ENCODE measurements at regions not wholly inside any gene's neighbourhood (a gene's known extent, or its start where the extent isn't known, plus 50 kb on each side); places are given as distances from the start of the nearest gene placed in this dataset.
"Not testable (repeated sequence)": the region's sequence is repeated elsewhere in the genome, so short reads cannot be mapped to it uniquely, and the experiment has no call there.

DNA sequence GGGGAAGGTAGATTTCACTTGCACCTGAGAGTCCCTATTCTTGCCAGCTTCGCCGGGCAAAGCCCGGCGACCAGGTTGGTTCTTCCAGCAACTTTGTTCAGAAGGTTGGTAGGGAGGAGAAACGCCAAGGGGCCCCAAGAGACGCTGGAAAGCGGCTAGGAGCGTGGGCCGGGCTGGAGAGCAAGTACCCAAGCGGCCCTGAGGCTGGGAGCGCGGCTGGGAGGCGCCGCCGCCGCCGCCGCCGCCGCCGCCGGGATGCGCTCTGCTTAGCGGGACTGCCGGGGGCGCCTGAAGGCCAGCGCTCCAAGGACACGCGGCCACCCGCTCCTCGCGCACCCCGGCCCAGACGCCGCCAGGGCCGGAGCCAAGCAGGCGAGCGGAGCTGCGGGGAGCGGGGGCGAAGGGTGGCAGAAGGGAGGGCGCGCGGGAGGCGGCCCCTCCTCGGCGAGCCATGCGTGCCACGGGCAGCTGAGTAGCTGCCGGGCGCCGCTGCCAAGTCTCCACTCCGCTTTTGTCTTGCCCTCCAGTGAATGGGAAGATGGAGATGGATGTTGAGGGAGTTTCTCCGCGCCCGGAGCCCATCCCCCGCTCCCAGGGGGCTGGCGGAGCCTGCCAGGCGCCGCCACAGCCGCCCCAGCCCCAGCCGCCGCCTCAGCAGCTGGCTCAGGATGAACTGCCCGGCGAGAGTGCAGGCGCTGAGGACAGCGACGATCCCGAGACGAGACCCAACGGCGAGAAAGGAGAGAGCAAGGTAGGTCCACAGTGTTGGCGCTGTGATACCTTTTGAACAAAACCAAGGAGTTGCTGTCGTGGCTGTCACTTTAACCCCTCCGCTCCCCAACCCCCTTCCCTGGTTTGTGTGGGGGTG lies 227.4 kb upstream of the AZI2 start:
- DNase-seq, result no peak

DNA sequence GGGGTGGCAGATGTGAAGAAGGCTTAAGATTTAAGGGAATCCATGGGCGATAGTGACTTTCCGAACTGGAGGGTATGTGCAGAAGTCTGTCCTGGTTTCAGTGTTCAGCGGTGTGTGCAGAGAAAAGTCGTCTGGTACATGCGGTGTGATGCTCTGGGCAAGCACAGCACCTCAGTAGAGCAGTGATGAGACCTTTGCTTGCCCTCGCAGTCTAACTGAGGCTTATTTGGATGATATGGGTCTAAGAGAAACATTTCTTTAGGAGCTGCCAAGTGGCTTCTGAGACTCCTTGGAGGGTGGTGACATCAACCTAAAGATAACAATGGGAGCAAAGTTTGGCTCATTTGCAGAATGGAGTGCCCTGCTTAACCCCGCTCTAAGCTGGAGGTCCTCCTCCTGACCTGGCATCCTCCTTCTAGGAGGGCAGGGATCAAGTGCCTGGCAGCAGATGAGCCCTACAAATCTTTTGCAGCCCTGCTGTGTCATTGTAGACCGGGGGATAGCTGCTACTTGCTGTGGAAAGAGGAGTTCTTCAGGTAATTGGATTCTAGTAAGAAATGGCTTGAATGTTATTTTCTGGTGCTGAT lies 228.1 kb upstream of the AZI2 start:
- DNase-seq, result no peak

DNA sequence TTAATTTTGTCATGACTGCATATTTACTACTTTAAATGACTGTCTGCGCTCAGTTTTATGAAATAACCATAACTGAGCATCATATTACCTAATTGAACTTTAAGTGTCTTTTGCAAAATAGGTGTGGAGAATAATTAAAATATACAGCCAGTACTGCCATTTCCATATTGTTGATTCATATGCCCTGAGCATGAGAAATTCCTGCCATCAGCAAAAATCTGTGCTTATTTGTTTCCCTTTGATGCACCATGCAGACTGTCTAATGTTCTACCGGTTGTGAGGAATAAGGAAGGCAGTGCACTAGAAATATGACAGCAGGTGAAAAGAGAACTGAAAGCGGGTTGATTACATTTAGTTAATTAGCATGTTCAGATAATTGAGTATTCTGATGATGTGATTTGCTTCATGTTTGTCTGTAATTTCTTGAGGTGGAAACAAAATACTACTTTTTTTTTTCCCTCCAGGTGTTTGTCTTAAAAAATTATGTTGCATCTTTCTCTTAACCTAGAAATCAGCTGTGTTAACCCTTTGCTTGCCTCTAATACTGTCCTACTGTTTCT lies 229.4 kb upstream of the AZI2 start:
- DNase-seq, result no peak

DNA sequence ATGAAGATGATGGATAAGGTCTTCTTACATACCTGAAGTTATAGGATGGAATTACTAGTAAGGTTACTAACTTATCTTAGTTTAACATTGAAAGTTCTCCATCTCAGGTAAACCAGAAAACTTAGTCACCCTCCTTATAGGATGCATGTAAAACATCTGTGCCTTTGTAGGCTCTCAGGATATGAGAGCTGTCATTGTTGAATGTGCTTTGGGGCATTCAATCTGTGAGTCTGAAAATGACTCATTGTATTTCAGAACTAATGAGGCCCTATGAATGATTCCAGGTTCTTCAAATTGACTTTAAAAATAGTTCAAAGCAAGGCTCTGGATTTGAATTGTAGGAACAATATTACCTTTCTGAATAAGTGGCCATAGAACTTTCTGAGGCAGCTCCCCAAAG lies 237.7 kb upstream of the AZI2 start:
- no peak for DNase-seq

DNA sequence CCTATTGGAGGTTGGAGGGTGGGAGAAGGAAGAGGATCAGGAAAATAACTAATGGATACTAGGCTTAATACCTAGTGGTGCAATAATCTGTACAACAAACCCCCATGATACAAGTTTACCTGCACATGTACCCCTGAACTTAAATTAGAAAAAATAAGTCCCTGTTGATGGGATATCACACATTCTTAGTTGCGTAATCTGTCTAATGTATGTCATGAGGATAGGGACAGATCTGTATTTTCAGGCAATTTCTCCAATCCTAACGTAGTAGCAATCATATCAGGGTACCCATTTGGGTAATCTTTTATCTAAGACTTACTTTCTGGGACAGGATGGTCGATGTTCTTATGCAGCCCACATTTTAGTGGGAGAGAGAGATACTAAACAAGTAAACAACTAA lies 239.1 kb upstream of the AZI2 start:
- DNase-seq, result no peak

DNA sequence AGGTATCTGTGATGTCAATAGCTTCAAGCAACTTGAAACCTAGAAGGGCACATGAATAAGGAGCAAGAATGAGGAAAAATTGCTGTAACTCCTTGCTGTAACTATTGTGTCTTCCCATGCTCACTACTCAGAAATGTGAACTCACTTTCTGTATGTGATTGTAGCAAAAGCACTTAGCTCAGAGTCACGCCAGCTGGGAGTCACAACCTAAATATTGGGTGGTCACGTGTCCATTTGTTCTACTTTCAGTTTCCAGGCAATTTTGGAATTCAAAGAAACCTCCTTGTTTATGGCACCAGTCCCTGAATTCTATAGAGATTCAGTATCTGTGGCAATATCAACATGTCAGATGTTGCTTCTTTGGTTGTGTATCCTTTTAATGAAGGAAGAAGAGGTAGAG lies 241.6 kb upstream of the AZI2 start:
- DNase-seq, result no peak

DNA sequence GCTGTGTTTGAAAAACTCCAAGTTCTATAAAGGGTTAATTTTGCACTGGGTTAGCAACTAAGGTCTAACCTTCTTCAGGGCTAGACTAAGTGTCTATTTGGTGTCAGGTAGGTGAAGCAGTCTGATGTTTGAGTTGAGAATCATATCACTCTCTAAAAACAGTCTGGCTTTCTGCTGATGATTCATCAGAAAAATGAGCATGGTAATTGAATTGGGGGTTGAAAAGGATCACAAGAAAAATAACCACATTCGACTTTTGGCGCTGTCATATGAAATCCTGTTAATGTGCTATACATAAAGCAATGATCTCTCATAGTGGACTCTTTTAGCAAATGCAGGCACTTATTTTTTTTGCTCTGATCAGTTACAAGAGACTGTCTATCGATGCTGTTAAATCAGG lies 242.2 kb upstream of the AZI2 start:
- no peak for DNase-seq

DNA sequence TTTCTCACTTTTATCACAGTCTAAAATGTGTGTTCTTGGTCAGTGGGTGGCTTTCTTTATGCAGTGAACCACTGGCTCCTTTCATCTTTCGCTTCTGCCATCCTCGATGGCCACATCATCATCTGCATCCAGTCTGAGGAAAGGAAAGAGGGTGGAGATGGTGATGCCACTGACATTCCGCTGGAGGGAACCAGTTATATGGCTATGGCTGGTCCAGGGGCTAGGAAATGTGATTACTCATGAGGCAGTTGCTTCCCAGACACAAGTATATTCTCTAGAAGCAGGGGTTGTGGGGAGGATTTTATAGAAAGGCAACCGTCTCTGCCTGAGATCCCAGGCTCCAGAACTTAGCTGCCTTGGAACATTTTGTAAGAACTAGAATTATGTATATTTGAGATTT lies 246.7 kb upstream of the AZI2 start:
- DNase-seq, result no peak

- DNase-seq, result no peak
These were observed 248.8 kb upstream of the AZI2 start for GRCh38 chr3:28597452-28597851.

DNA sequence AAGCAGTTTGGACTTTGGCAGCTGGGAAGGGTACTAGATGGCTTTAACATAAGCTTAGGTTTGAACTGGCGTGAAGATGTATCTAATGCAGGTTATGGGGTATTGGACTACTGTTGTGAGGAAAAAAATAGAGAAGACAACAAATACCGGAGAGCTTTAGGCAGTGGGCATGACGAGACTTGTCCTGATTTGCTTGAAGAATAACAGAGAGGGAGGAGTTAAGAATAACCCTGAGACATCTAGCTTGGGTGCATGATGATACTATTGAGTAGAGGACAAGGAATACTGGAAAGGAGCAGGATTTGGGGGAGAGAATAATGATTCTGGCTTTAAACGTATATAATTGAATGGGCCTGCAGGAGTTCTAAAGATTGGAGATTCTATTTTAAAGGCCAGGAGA lies 249.5 kb upstream of the AZI2 start:
- DNase-seq, result no peak

GRCh38 chr3:28601291-28601690 lies 252.7 kb upstream of the AZI2 start:
- DNase-seq, result no peak

DNA sequence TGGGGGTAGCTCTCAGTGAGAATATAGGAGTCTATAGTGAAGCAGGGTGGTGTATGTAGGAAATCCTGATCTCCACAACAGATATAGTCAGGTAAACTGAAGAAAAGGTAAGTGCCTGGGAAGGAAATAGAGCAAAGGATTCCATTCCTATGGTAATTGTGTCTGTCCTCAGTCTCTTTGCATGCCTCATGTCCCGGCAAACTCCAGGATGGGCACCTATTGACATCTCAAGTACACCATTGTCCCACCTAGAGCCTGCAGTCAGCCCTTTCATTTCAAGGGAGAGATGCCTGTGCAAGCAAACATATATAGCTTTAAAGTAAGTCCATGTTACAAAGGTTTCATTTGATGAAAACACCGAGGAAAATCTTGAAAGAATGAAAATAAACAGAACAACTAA lies 257.7 kb upstream of the AZI2 start:
- DNase-seq, result no peak

DNA sequence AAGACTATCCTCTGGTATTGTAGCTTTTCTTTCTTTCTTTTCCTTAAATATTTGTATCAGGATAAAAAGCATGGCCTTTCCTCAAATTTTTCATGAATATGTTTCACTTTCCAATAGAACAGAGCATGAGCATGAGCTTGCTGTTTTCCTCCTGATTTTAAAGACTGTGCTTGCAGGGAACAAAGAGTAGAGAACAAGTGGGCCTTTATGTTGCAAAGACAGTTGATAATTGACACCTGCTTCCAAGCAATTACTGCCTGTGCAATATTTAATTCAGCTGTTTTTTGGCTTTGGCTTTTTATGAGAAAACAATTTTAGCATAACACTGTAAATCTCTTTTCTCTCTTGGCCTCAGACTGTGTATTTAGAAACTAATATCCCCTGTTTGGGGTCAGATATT lies 263.6 kb upstream of the AZI2 start:
- no peak for DNase-seq

GRCh38 chr3:28613511-28614106 lies 265.0 kb upstream of the AZI2 start:
- DNase-seq, result no peak

DNA sequence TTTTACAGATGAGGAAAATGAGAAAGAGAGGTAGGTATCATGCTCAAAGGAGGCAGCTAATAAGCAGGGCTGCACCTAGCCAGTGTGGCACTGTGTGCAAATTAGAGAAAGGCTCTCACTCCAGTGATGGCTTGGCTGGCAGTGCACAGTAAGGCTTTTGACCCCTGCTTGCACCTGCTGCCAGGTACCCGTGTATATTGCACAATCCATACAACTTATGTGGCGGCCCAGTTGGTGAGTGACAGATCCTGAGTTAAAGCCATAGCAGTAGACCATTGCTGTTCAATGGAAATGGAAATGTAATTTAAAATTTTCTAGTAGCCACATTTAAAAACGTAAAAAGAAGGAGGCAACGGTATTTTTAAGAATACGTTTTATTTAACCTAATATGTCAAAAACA lies 266.4 kb upstream of the AZI2 start:
- DNase-seq, result no peak

- DNase-seq, result no peak
These were observed 267.3 kb upstream of the AZI2 start for GRCh38 chr3:28615971-28616370.

DNA sequence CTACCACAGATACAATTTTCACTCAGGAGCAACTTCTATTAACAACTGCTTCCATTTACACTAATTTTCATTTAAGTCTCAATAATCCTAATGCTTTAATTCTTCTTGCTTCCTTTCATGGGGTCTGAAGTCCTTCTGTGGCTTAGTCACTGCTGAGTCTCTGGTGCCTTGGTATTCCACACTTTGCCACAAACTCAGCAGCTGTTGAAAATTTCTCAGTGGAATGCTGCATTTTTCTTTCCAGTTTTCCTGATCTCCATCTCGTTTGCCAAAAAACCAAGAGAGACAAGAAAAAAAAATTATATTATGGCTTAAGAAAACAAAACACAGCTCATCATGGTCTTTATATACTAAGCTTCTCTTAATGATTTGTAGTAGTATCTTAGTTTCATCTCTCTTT lies 269.2 kb upstream of the AZI2 start:
- no peak for DNase-seq

DNA sequence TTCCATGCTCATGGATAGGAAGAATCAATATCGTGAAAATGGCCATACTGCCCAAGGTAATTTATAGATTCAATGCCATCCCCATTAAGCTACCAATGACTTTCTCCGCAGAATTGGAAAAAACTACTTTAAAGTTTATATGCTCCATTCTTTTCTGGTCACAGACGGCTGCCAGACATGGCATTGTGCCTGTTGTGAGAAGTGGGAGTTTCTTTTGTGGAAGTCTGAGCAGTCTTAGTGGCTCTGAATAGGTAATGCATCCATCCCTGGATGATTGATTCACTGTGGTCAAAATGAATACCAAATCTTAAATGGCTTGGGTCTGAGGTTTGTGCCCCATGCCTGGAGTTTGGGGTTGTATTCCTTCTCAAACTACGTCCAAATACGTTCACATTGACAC lies 274.5 kb upstream of the AZI2 start:
- no peak for DNase-seq

DNA sequence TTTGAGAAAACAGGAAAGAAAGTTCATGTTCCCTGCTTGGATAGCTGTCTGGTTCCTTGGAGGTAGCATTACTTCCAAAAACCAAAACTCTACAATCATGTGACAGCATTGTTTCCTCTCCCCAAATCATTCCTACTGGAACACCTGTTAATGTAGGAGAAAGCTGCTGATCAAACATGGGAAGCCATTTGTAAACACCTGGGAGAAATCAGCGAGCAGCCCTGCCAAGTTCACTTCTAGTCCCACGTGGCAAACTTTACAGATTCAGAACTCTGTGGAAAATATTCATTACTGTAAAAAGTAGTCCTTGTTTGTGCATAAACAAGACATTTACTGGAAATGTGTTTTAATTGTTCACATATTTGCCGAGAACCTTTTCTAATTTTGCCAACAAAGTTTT lies 275.5 kb upstream of the AZI2 start:
- no peak for DNase-seq

DNA sequence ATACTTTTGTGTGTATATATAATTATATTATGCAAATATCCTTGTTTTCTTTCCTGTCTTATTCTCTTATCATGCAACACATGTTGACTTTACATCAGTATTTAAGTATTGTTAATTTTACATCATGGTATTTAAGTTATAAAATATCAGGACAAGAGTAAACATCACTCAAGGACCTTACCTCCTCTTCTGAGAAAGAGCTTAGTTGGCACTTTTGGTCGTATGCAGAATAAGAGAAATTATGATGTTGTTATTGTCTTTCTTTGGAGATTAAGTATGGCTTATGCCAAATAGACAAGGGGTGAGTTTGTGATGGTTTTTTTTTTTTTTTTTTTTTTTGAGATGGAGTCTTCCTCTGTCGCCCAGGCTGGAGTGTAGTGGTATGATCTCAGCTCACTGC lies 279.2 kb upstream of the AZI2 start:
- not testable (repeated sequence) for DNase-seq

- DNase-seq, result no peak
These were observed 285.4 kb upstream of the AZI2 start for GRCh38 chr3:28634019-28634418.

DNA sequence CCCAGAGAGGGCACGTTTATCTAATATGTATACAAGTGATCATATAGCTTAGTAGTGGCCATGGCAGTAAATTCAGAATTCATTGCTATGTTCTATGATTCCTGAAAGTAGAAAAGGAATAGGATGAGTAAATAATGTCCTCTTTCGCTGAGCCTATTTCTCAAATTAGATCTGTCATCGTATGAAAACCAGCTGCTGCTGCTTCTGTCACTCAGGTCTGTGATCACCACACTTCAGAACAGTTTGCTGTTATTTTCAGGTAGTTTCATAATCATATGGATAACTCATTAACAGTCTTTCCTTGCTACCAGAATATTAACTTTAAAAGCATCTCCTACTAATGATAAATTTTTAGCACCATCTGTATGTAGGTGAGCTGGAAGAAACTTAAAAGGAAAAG lies 289.1 kb upstream of the AZI2 start:
- DNase-seq, result no peak

DNA sequence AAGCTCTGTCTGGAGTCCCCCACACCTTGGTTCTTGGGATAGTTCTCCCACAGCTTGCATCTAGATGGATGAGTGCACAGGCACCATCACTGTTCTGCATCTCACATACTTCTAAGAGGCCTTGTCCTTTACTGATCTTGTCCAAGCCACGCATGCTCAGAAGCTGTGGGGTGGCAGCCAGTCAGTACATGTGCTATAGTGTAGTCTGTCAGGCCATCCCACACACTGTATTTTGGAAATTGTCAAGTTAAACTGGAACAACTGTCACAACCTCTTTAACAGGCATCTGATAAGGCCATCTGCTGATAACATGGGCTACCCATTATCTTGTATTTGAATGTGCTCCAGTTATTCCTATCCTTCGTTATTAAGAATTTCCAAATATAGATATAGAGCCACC lies 296.5 kb upstream of the AZI2 start:
- no peak for DNase-seq

- no peak for DNase-seq
These were observed 297.8 kb upstream of the AZI2 start for GRCh38 chr3:28646435-28646834.
